GM19455 (cell line): ENCODE measurements at regions not wholly inside any gene's neighbourhood (a gene's known extent, or its start where the extent isn't known, plus 50 kb on each side); places are given as distances from the start of the nearest gene placed in this dataset.

Source experiments
- ATAC-seq: cut with Tn5 transposase; IDR thresholded peaks from one replicate; pipeline ENCODE4 v1.9.1; 2021; ENCODE audit not compliant: unreplicated experiment

- no peak for ATAC-seq
These were observed 119.5 kb upstream of the RIMBP3 start for GRCh38 chr22:18731075-18731666.

DNA sequence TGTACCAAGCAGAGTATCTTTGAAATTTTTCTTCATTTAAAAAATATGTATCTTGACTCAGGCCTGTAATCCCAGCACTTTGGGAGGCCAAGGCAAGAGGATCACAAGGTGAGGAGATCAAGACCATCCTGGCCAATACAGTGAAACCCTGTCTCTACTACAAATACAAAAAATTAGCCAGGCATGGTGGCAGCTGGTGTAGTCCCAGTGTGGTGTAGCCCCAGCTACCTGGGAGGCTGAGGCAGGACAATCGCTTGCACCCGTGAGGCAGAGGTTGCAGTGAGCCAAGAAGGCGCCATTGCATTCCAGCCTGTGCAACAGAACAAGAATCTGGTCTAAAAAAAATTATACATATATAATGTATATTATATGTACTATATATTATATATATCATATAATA, 118.7 kb upstream of the RIMBP3 start:
- peak; percentile 94 for ATAC-seq
